22Rv1 (cell line): ENCODE measurements at regions not wholly inside any gene's neighbourhood (a gene's known extent, or its start where the extent isn't known, plus 50 kb on each side); places are given as distances from the start of the nearest gene placed in this dataset.

Experiments used
- H3K27ac ChIP-seq: fragments of 450-650 bp; 2 replicates; pipeline ENCODE4 v1.5.1; 2017
- ZFX ChIP-seq: fragments of 450-650 bp; IDR thresholded peaks from 2 replicates; pipeline ENCODE4 v1.6.1; 2017; ENCODE audit warnings: antibody characterized with exemption, borderline replicate concordance
- TF ChIP-seq, protein P1 (sequence below): fragments of 450-650 bp; IDR thresholded peaks from 2 replicates; pipeline ENCODE4 v1.5.1; 2017; ENCODE audit warnings: mild to moderate bottlenecking

- H3K27ac ChIP-seq, result no peak overlapping the region
- TF ChIP-seq, protein P1, sequence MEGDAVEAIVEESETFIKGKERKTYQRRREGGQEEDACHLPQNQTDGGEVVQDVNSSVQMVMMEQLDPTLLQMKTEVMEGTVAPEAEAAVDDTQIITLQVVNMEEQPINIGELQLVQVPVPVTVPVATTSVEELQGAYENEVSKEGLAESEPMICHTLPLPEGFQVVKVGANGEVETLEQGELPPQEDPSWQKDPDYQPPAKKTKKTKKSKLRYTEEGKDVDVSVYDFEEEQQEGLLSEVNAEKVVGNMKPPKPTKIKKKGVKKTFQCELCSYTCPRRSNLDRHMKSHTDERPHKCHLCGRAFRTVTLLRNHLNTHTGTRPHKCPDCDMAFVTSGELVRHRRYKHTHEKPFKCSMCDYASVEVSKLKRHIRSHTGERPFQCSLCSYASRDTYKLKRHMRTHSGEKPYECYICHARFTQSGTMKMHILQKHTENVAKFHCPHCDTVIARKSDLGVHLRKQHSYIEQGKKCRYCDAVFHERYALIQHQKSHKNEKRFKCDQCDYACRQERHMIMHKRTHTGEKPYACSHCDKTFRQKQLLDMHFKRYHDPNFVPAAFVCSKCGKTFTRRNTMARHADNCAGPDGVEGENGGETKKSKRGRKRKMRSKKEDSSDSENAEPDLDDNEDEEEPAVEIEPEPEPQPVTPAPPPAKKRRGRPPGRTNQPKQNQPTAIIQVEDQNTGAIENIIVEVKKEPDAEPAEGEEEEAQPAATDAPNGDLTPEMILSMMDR, result no peak
- no peak for TF ChIP-seq ZFX
Measured at GRCh38 chr16:79287424-79287917, 313.1 kb downstream of the MAF start.

- TF ChIP-seq ZFX, result no peak
- TF ChIP-seq, protein P1, result no peak
- no peak overlapping the region for H3K27ac ChIP-seq
Measured at GRCh38 chr16:79286646-79287423, 313.7 kb downstream of the MAF start.

GRCh38 chr16:79284766-79285165 lies 315.8 kb downstream of the MAF start:
- no peak overlapping the region for H3K27ac ChIP-seq
- TF ChIP-seq, protein P1, result no peak
- TF ChIP-seq ZFX, result no peak

DNA sequence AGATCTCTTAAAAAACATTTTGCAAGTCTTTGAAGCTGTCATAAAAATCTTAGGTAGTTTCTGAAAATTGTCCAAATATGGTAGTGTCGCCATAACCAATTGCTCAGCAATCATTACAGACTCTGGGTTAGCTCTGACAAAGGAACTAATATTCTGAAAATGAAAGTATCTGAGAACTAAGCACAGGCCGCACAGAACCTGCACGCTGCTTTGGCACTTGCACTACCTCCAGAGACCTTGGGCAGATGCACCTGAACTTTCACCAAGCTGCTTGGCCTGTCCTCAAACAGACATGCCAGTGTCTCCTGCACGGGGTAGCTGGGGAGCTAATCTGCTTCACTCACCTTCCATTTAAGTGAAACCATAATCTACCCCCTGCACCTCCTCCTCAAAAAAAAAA lies 317.0 kb downstream of the MAF start:
- no peak overlapping the region for H3K27ac ChIP-seq
- TF ChIP-seq, protein P1, result no peak
- TF ChIP-seq ZFX, result no peak

DNA sequence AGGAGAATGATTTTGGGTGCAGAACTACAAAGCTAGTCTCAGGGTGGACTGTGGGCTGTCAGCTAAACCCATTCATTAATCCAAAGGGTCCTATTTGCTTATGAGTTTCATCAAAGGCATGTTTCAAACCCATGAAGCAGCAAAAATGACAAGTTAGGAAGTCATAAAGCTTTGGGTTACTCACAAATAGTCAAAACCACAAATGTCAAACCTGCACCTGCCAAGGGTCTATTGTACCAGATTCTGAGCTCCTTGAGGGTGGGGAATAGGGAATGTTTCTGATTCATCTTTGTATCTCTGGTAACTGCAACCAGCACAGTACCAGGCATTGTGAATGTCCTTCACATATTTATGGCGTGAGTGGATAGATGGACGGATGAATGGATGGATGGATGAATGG lies 317.7 kb downstream of the MAF start:
- TF ChIP-seq, protein P1, result no peak
- no peak for TF ChIP-seq ZFX
- no peak overlapping the region for H3K27ac ChIP-seq

DNA sequence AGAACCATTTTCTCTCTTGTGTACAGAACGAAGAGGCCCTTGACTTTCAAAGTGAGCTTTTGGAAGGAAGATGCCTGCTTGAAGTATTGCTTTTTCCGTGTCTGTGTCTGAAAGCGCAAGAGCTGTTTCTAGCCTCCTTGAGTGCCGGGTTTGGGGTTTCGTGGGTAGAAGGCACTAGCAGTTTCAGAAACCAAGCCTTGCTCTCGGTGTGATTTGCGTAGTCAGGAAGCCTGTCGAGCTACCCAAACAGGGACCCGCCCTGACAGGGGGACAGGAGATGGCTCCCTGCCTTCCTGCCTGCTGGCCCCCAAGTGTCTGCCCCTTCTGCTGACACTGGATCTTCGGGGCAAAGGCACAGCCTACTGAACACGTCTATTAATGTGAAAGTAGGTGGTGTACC lies 322.0 kb downstream of the MAF start:
- TF ChIP-seq, protein P1, result no peak
- no peak for TF ChIP-seq ZFX

DNA sequence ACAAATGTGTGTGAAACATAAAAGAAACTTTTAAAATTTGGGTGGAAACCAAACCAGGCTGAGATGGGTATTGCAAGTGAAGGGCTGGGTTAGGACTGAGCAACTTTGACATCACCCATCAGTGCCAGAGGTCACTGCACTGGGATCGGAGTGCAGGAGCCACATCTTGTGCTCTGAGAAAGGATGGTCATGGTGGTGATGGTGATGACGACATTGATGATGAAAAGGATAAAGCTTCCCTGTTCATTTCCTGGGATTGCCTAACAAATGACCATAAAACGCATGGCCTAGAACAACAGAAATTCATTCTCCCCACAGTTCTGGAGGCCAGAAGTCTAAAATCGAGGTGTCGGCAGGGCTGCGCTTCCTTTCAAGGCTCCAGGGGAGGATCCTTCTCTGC lies 324.0 kb downstream of the MAF start:
- H3K27ac ChIP-seq, result no peak overlapping the region
- TF ChIP-seq, protein P1, result no peak
- no peak for TF ChIP-seq ZFX

More for the DNA sequence above, 322.0 kb downstream of the MAF start:
- H3K27ac ChIP-seq, result no peak overlapping the region
